Colonic mucosa (tissue), 4 donors: ENCODE measurements at regions not wholly inside any gene's neighbourhood (a gene's known extent, or its start where the extent isn't known, plus 50 kb on each side); places are given as distances from the start of the nearest gene placed in this dataset.

Experiments
- DNase-seq: peaks from one replicate; pipeline ENCODE4 v3.0.0-alpha.2; 2020
- H3K27ac ChIP-seq: fragments of 200-600 bp; one replicate; pipeline ENCODE4 v1.8.0; 2021
- H3K27me3 ChIP-seq: fragments of 200-600 bp; one replicate; pipeline ENCODE4 v1.8.0; 2021
- H3K36me3 ChIP-seq: fragments of 200-600 bp; one replicate; pipeline ENCODE4 v1.8.0; 2021
- H3K4me1 ChIP-seq: fragments of 200-600 bp; one replicate; pipeline ENCODE4 v1.8.0; 2021; ENCODE audit warnings: mild to moderate bottlenecking
- H3K4me3 ChIP-seq: fragments of 200-600 bp; one replicate; pipeline ENCODE4 v1.8.0; 2021
- H3K9ac ChIP-seq, 2 donors: one replicate each; pipeline ENCODE4 v1.7.0; 2013; ENCODE audit warnings: control low read depth in 2 of 2, low read depth in 2 of 2, low read length in 2 of 2
- H3K9me3 ChIP-seq: fragments of 200-600 bp; one replicate; pipeline ENCODE4 v1.8.0; 2021
- intact Hi-C: fragments of 100-400 bp; cut with DNase I; formaldehyde crosslinking; loops from one replicate; pipeline ENCODE4 v1.14.1; 2022
- TF ChIP-seq, protein P1 (sequence below): fragments of 200-600 bp; IDR thresholded peaks from one replicate; pipeline ENCODE4 v1.8.0; 2022; ENCODE audit warnings: antibody characterized with exemption, mild to moderate bottlenecking
- donor health status: healthy.
- donor health status: DM: no; HTN: no; CAD: no.
- donor health status: DM: no; HTN: no; CAD: no.

DNA sequence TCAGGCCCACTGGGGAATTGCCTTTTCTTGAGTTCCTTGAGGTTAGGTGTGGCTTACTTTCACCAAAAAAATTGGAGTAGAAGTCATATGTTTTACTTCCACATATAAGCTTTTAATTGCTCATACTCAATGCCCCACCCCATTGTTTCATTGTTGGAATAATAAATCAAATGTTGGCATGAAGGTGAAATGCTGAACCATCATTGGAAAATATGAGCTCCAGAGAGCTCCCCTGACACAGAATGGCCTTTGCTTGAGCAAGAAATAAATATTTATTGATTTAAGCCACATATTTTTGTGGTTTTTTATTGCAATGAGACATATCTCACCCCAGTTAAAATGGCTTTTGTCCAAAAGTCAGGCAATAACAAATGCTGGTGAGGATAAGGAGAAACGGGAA, 167.3 kb upstream of the SRD5A2 start:
- TF ChIP-seq, protein P1, sequence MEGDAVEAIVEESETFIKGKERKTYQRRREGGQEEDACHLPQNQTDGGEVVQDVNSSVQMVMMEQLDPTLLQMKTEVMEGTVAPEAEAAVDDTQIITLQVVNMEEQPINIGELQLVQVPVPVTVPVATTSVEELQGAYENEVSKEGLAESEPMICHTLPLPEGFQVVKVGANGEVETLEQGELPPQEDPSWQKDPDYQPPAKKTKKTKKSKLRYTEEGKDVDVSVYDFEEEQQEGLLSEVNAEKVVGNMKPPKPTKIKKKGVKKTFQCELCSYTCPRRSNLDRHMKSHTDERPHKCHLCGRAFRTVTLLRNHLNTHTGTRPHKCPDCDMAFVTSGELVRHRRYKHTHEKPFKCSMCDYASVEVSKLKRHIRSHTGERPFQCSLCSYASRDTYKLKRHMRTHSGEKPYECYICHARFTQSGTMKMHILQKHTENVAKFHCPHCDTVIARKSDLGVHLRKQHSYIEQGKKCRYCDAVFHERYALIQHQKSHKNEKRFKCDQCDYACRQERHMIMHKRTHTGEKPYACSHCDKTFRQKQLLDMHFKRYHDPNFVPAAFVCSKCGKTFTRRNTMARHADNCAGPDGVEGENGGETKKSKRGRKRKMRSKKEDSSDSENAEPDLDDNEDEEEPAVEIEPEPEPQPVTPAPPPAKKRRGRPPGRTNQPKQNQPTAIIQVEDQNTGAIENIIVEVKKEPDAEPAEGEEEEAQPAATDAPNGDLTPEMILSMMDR: no peak
- no peaks in the 10 kb centered on the region for H3K9me3 ChIP-seq
- no peak for DNase-seq

DNA sequence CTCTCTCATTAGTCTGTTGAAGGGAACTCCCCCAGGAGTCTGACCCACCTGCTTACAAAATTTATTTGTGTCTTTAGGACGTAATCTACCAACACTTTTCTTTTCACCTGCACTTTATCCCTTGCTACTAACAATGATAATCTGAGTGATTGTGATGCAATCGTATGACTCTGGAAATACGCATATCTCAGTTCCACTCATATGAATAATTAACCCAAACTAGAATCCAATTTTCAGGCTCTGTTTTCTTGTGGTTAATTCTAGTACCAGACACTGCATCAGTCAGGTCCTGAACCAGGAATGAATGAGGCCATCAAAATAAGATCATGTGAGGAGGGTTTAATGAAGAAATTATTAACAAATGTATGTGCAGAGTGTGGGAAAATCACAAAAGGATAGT, 158.4 kb upstream of the SRD5A2 start:
- no peaks in the 10 kb centered on the region for H3K36me3 ChIP-seq
- intact Hi-C loops: no loop called here
- no peaks in the 10 kb centered on the region for H3K27me3 ChIP-seq
- H3K27ac ChIP-seq: no peak overlapping the region
- no peaks in the 10 kb centered on the region for H3K4me1 ChIP-seq
- no peak overlapping the region for H3K9ac ChIP-seq
- TF ChIP-seq, protein P1: no peak
- no peak overlapping the region for H3K4me3 ChIP-seq
- H3K9me3 ChIP-seq: no peaks in the 10 kb centered on the region
- no peak for DNase-seq

More for the DNA sequence above, 167.3 kb upstream of the SRD5A2 start:
- H3K4me3 ChIP-seq: no peak overlapping the region
- no peak overlapping the region for H3K9ac ChIP-seq
- H3K27me3 ChIP-seq: no peaks in the 10 kb centered on the region
- intact Hi-C loops: no loop called here
- no peaks in the 10 kb centered on the region for H3K36me3 ChIP-seq
- no peak overlapping the region for H3K27ac ChIP-seq
- no peaks in the 10 kb centered on the region for H3K4me1 ChIP-seq

DNA sequence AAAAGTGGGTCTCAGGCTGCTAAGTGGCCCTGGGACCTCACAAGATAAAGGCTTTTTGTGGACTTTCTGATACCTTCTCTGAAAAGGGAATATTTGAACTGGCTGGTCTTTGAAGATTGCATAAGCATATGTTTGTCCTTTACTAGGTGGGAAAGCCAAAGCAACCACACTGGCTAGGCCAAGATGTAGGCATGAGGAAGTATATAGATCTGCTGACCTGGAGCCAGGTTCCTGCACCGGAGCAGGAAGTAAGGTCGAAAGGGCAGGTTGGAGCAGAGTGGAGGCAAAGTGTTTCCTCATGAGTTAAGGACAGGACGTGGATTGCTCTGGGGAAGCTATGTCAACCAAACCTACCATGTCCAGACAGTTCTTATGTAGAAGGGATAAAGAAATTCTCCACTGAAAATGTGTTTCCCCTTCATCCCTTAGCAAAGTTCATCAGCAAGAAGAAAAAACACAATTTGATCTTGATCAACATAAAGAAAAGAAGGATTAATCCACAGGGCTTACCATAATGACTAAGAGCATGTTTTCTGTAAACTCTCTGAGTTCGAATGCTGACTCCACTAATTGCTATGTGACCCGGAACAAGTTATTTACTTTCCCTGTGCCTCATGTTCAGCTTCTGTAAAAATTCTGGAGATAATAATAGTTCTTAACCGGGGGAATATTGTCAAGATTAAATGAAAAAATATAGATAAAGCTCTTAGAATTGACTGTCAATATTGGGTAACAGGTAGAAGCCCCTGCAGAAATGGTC, 156.1 kb upstream of the SRD5A2 start:
- no peaks in the 10 kb centered on the region for H3K9me3 ChIP-seq
- no peaks in the 10 kb centered on the region for H3K36me3 ChIP-seq
- H3K4me3 ChIP-seq: no peak overlapping the region
- no peak for DNase-seq
- H3K9ac ChIP-seq: no peak overlapping the region
- no peaks in the 10 kb centered on the region for H3K27me3 ChIP-seq
- H3K27ac ChIP-seq: no peak overlapping the region
- TF ChIP-seq, protein P1: no peak
- intact Hi-C loops: no loop called here
- no peaks in the 10 kb centered on the region for H3K4me1 ChIP-seq

DNA sequence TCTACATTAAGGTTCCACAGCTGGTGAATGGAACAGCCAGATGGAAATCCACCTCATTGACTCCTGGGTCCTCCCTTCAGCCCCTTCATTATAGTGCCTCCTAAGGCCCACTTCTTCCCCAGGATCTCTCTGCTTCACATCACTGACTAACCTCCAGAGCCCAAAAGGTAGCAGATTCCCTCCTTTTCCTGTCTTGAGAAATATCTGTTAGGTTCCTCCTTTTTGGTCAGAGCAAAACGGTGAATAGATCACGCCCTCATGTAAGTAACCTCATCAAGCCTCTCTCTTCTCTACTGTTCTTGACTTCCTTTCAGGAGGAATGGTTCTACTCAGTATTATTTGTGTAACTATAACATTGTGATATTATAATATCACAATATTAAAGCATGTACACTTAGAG, 155.0 kb upstream of the SRD5A2 start:
- intact Hi-C loops: no loop called here
- Histone ChIP-seq H3K27me3 (no peaks in the 10 kb centered on the region), H3K9me3 (no peaks in the 10 kb centered on the region), H3K36me3 (no peaks in the 10 kb centered on the region), H3K4me1 (no peaks in the 10 kb centered on the region), H3K27ac (no peak overlapping the region), H3K4me3 (no peak overlapping the region), H3K9ac (no peak overlapping the region)
- TF ChIP-seq, protein P1: no peak
- no peak for DNase-seq

DNA sequence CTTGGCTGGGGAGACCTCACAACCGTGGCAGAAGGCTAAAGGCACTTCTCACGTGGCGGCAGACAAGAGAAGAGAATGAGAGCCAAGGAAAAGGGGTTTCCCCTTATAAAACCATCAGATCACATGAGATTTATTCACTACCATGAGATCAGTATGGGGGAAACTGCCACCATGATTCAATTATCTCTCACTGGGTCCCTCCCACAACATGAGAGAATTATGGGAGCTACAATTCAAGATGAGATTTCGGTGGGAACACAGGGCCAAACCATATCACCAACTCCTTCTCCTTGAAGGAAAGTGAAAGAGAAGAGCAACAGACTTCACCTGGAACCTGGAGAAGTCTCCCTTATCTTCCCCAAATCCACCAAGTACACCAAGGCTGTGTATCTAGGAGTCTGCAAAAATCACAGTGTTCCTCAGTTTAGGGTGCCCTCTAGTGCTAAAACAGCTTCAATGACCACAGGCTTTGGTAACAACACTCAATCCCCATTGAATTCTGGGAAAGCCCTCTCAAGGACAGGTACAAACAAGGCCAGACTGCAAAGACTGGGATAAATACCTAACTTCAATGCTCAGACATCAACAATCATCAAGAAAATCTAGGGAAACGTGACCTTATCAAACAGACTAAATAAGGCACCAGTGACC, 148.8 kb upstream of the SRD5A2 start:
- no peak for DNase-seq
- Histone ChIP-seq H3K36me3 (no peaks in the 10 kb centered on the region), H3K9ac (no peak overlapping the region), H3K9me3 (no peaks in the 10 kb centered on the region), H3K27ac (no peak overlapping the region), H3K4me3 (no peak overlapping the region), H3K27me3 (no peaks in the 10 kb centered on the region), H3K4me1 (no peaks in the 10 kb centered on the region)
- TF ChIP-seq, protein P1: no peak
- intact Hi-C loops: no loop called here
